IMR-90 (cell line): ENCODE measurements at regions not wholly inside any gene's neighbourhood (a gene's known extent, or its start where the extent isn't known, plus 50 kb on each side); places are given as distances from the start of the nearest gene placed in this dataset.
"Not testable (repeated sequence)": the region's sequence is repeated elsewhere in the genome, so short reads cannot be mapped to it uniquely, and the experiment has no call there.

Source experiments
- ATAC-seq: fragments of 200-7000 bp; cut with Tn5 transposase; 2 replicates; pipeline ENCODE4 v1.9.1; 2020; ENCODE audit warnings: low read depth, mild to moderate bottlenecking, moderate library complexity
- BruUV-seq: library from RNA; stranded (reverse); fragments of 400-500 nt; replicated peaks from 2 replicates; lab custom pipeline; 2021; lab: Mats Ljungman, UMichigan
- CTCF ChIA-PET: fragments of 300-600 bp; formaldehyde crosslinking; extraction: SDS; loops from one replicate; lab custom pipeline; 2021; ENCODE audit warnings: antibody characterized with exemption; lab: Yijun Ruan, JAX
- POLR2A ChIA-PET: fragments of 300-600 bp; sonication (Branson Sonifier 250); formaldehyde crosslinking; loops from one replicate; lab custom pipeline; 2022; ENCODE audit warnings: antibody characterized with exemption; ENCODE audit not compliant: unreplicated experiment; lab: Charles Lee
- DNase-seq: peaks from one replicate; pipeline ENCODE4 v3.0.0; 2013
- H2AFZ ChIP-seq: replicated peaks from 2 replicates; pipeline ENCODE3; 2013; ENCODE audit warnings: low read length, mild to moderate bottlenecking; ENCODE audit not compliant: poor library complexity
- H2AK5ac ChIP-seq: 2 replicates; pipeline ENCODE4 v1.6.1; 2013; ENCODE audit warnings: low read depth, low read length, inconsistent platforms
- H2AK9ac ChIP-seq: replicated peaks from 2 replicates; pipeline ENCODE3; 2013; ENCODE audit warnings: mild to moderate bottlenecking, low read depth, low read length, moderate library complexity; ENCODE audit not compliant: poor library complexity
- H2BK120ac ChIP-seq: 2 replicates; pipeline ENCODE4 v1.6.1; 2013; ENCODE audit warnings: low read depth, low read length, inconsistent platforms
- H2BK15ac ChIP-seq: 3 replicates; pipeline ENCODE4 v1.6.1; 2013; ENCODE audit warnings: low read depth, low read length, inconsistent platforms
- H2BK20ac ChIP-seq: 2 replicates; pipeline ENCODE4 v1.6.1; 2013; ENCODE audit warnings: low read depth, mild to moderate bottlenecking, inconsistent platforms, low read length, moderate library complexity
- H2BK5ac ChIP-seq: 2 replicates; pipeline ENCODE4 v1.6.1; 2013; ENCODE audit warnings: mild to moderate bottlenecking, low read depth, low read length, inconsistent platforms; ENCODE audit not compliant: poor library complexity, severe bottlenecking
- H3K14ac ChIP-seq: replicated peaks from 2 replicates; pipeline ENCODE4 v1.6.1; 2013; ENCODE audit warnings: low read depth, low read length, inconsistent platforms
- H3K18ac ChIP-seq: 2 replicates; pipeline ENCODE4 v1.6.1; 2013; ENCODE audit warnings: low read depth, low read length, control low read depth
- H3K23ac ChIP-seq: 2 replicates; pipeline ENCODE4 v1.6.1; 2013; ENCODE audit warnings: low read depth, low read length, inconsistent platforms
- H3K27ac ChIP-seq: 2 replicates; pipeline ENCODE4 v1.5.1; 2013; ENCODE audit warnings: mild to moderate bottlenecking, control low read depth, low read length; ENCODE audit not compliant: insufficient read depth
- H3K27me3 ChIP-seq: 2 replicates; pipeline ENCODE4 v1.6.1; 2013; ENCODE audit warnings: low read length; ENCODE audit not compliant: control insufficient read depth, insufficient read depth
- H3K36me3 ChIP-seq: 2 replicates; pipeline ENCODE4 v1.6.1; 2013; ENCODE audit warnings: low read length, mixed read lengths; ENCODE audit not compliant: control insufficient read depth, insufficient read depth
- H3K4ac ChIP-seq: 2 replicates; pipeline ENCODE4 v1.6.1; 2013; ENCODE audit warnings: low read depth, low read length, inconsistent platforms
- H3K4me1 ChIP-seq: 2 replicates; pipeline ENCODE4 v1.6.1; 2013; ENCODE audit warnings: low read length, mixed read lengths; ENCODE audit not compliant: control insufficient read depth, insufficient read depth
- H3K4me2 ChIP-seq: 2 replicates; pipeline ENCODE4 v1.6.1; 2013; ENCODE audit warnings: low read depth, mild to moderate bottlenecking, control low read depth, low read length, moderate library complexity
- H3K4me3 ChIP-seq: 2 replicates; pipeline ENCODE4 v1.5.1; 2013; ENCODE audit warnings: low read depth, mild to moderate bottlenecking, control low read depth, low read length, moderate library complexity; ENCODE audit not compliant: insufficient read depth
- H3K56ac ChIP-seq: 2 replicates; pipeline ENCODE4 v1.6.1; 2013; ENCODE audit warnings: low read length, inconsistent platforms; ENCODE audit not compliant: insufficient read depth; ENCODE audit errors: extremely low read depth
- H3K79me1 ChIP-seq, 2 experiments: 2 replicates each; pipeline ENCODE4 v1.6.1; 2013; ENCODE audit warnings: low read length in 2 of 2, inconsistent platforms in 1 of 2, low read depth in 1 of 2
- H3K9ac ChIP-seq: 2 replicates; pipeline ENCODE4 v1.6.1; 2013; ENCODE audit warnings: low read depth, low read length, control low read depth
- H3K9me1 ChIP-seq: 2 replicates; pipeline ENCODE4 v1.6.1; 2013; ENCODE audit warnings: low read length, inconsistent platforms; ENCODE audit not compliant: insufficient read depth
- H3K9me3 ChIP-seq: 2 replicates; pipeline ENCODE4 v1.6.1; 2013; ENCODE audit warnings: low read length; ENCODE audit not compliant: control insufficient read depth, insufficient read depth
- H4K20me1 ChIP-seq: 2 replicates; pipeline ENCODE4 v1.6.1; 2013; ENCODE audit warnings: low read length, inconsistent platforms; ENCODE audit not compliant: insufficient read depth
- H4K5ac ChIP-seq: 2 replicates; pipeline ENCODE4 v1.6.1; 2013; ENCODE audit warnings: mild to moderate bottlenecking, low read depth, low read length, control low read depth
- H4K8ac ChIP-seq, 2 experiments: 2 replicates each; pipeline ENCODE4 v1.6.1; 2013; ENCODE audit warnings: low read depth in 2 of 2, low read length in 2 of 2, control low read depth in 1 of 2, inconsistent platforms in 1 of 2
- H4K91ac ChIP-seq: 2 replicates; pipeline ENCODE4 v1.6.1; 2013; ENCODE audit warnings: low read depth, low read length, inconsistent platforms; ENCODE audit not compliant: insufficient read depth
- CHD1 ChIP-seq: IDR thresholded peaks from 2 replicates; pipeline ENCODE4 v1.6.1; 2012; ENCODE audit warnings: low read depth, low read length, improper control_type of control experiment
- POLR2A ChIP-seq: IDR thresholded peaks from 2 replicates; pipeline ENCODE4 v1.6.1; 2012; ENCODE audit warnings: mild to moderate bottlenecking, low read depth, low read length
- RCOR1 ChIP-seq: IDR thresholded peaks from 2 replicates; pipeline ENCODE4 v1.6.1; 2012; ENCODE audit warnings: mild to moderate bottlenecking, low read length, improper control_type of control experiment; ENCODE audit not compliant: insufficient replicate concordance
- whole genome bisulfite sequencing, 2 experiments: methylation state at CpG; one replicate each; pipeline versions ENCODE4 v1.1.5 to v1.1.7; 2013; ENCODE audit warnings: missing lambda C conversion rate in 2 of 2; ENCODE audit not compliant: insufficient read length in 1 of 2; ENCODE audit errors: extremely low coverage in 2 of 2; 5-methylcytosine and 5-hydroxymethylcytosine counted together
- dilution Hi-C: fragments of 300-500 bp; cut with HindIII; formaldehyde crosslinking; loops from one replicate; pipeline ENCODE4 v1.14.3; 2018; ENCODE audit warnings: low sequenced_read_pairs; ENCODE audit not compliant: unreplicated experiment
- in situ Hi-C: fragments of 300-500 bp; cut with MboI; formaldehyde crosslinking; loops from 3 replicates; pipeline ENCODE4 v1.14.3; 2019; ENCODE audit warnings: low sequenced_read_pairs, inconsistent platforms, mixed read lengths
- intact Hi-C: fragments of 100-400 bp; cut with micrococcal nuclease; formaldehyde crosslinking; loops from 2 replicates; pipeline ENCODE4 v1.10.0; 2022
- TF ChIP-seq, protein P1 (sequence below): fragments of 150-350 bp; IDR thresholded peaks from 2 replicates; pipeline ENCODE4 v1.6.1; 2016; ENCODE audit warnings: low read depth, mild to moderate bottlenecking, low read length, moderate library complexity, borderline replicate concordance

- H3K18ac ChIP-seq = no peak overlapping the region
- no peak overlapping the region for H3K23ac ChIP-seq
- H2BK15ac ChIP-seq = no peak overlapping the region
- no peak overlapping the region for H4K5ac ChIP-seq
- no peak for ATAC-seq
- H3K9ac ChIP-seq = no peak overlapping the region
- no peak overlapping the region for H2AFZ ChIP-seq
- H4K20me1 ChIP-seq = no peaks in the 10 kb centered on the region
- no peak for DNase-seq
- H2AK9ac ChIP-seq = no peak overlapping the region
- no peaks in the 10 kb centered on the region for H3K36me3 ChIP-seq
- no peak overlapping the region for H2BK5ac ChIP-seq
- H3K79me1 ChIP-seq = no peaks in the 10 kb centered on the region
- no peak overlapping the region for H4K8ac ChIP-seq
- no peak overlapping the region for H2BK120ac ChIP-seq
- no peaks in the 10 kb centered on the region for H3K9me1 ChIP-seq
- no peak overlapping the region for H3K4me2 ChIP-seq
- no peaks in the 10 kb centered on the region for H3K4me1 ChIP-seq
- in situ Hi-C loops (no loop called here), intact Hi-C loops (no loop called here), dilution Hi-C loops (no loop called here)
- H3K56ac ChIP-seq = no peak overlapping the region
- no peak overlapping the region for H3K4ac ChIP-seq
- no peak overlapping the region for H3K14ac ChIP-seq
- ChIA-PET CTCF (no interaction called here), POLR2A (no interaction called here)
- BruUV-seq = no TSS peak
- no peak overlapping the region for H3K4me3 ChIP-seq
- H4K91ac ChIP-seq = no peak overlapping the region
- no peak overlapping the region for H3K27ac ChIP-seq
- H3K27me3 ChIP-seq = no peaks in the 10 kb centered on the region
- H2BK20ac ChIP-seq = no peak overlapping the region
- TF ChIP-seq, protein P1, sequence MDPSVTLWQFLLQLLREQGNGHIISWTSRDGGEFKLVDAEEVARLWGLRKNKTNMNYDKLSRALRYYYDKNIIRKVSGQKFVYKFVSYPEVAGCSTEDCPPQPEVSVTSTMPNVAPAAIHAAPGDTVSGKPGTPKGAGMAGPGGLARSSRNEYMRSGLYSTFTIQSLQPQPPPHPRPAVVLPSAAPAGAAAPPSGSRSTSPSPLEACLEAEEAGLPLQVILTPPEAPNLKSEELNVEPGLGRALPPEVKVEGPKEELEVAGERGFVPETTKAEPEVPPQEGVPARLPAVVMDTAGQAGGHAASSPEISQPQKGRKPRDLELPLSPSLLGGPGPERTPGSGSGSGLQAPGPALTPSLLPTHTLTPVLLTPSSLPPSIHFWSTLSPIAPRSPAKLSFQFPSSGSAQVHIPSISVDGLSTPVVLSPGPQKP = no peak
- TF ChIP-seq CHD1 = no peak
- no peak for TF ChIP-seq POLR2A
- no peak for TF ChIP-seq RCOR1
- 0 out of 2 replicates have a peak, but pooled peaks cover 6% of the 10 kb centered on the region for H3K9me3 ChIP-seq
- WGBS, 2 experiments = no CpG with 5 or more reads among the region's 2 CpGs
- H2AK5ac ChIP-seq = no peak overlapping the region
These were observed 83.9 kb downstream of the OLFM4 start for GRCh38 chr13:53112522-53112921.

GRCh38 chr13:53117048-53117447 is 88.4 kb downstream of the OLFM4 start:
- H3K9me3 ChIP-seq, H2AK5ac ChIP-seq, H2BK120ac ChIP-seq, H3K18ac ChIP-seq, H3K27ac ChIP-seq, H3K9ac ChIP-seq, H3K23ac ChIP-seq, in situ Hi-C loops, H2AFZ ChIP-seq, CTCF ChIA-PET, dilution Hi-C loops, H2AK9ac ChIP-seq, H3K14ac ChIP-seq, H3K79me1 ChIP-seq, H2BK5ac ChIP-seq, H3K4me1 ChIP-seq, BruUV-seq, H3K27me3 ChIP-seq, intact Hi-C loops, H3K4me2 ChIP-seq, H2BK15ac ChIP-seq, H4K91ac ChIP-seq, H3K4me3 ChIP-seq, H3K36me3 ChIP-seq, H4K5ac ChIP-seq, H3K4ac ChIP-seq, ATAC-seq, H2BK20ac ChIP-seq, DNase-seq, H4K8ac ChIP-seq, H4K20me1 ChIP-seq, H3K56ac ChIP-seq, POLR2A ChIA-PET, H3K9me1 ChIP-seq: not testable (repeated sequence)
- no CpG with 5 or more reads among the region's 1 CpG for WGBS, 2 experiments
